HG03565 (cell line): ENCODE measurements at regions not wholly inside any gene's neighbourhood (a gene's known extent, or its start where the extent isn't known, plus 50 kb on each side); places are given as distances from the start of the nearest gene placed in this dataset.

Experiments used
- ATAC-seq: cut with Tn5 transposase; IDR thresholded peaks from one replicate; pipeline ENCODE4 v1.9.1; 2021; ENCODE audit warnings: mild to moderate bottlenecking, moderate library complexity; ENCODE audit not compliant: unreplicated experiment

- no peak for ATAC-seq
Measured at GRCh38 chr20:20888936-20889335, 176.5 kb upstream of the RALGAPA2 start.

- ATAC-seq: no peak
Measured at GRCh38 chr20:20888266-20888656, 175.8 kb upstream of the RALGAPA2 start.

GRCh38 chr20:20887593-20888265 lies 175.3 kb upstream of the RALGAPA2 start:
- ATAC-seq: no peak

GRCh38 chr20:20881808-20882207 lies 169.4 kb upstream of the RALGAPA2 start:
- ATAC-seq: no peak

GRCh38 chr20:20877079-20877478 lies 164.6 kb upstream of the RALGAPA2 start:
- ATAC-seq: no peak

- no peak for ATAC-seq
Measured at GRCh38 chr20:20875716-20876115, 163.3 kb upstream of the RALGAPA2 start.

- no peak for ATAC-seq
Measured at GRCh38 chr20:20872428-20872827, 160.0 kb upstream of the RALGAPA2 start.

- no peak for ATAC-seq
Measured at GRCh38 chr20:20869161-20869775, 156.8 kb upstream of the RALGAPA2 start.

- no peak for ATAC-seq
Measured at GRCh38 chr20:20864351-20865096, 152.1 kb upstream of the RALGAPA2 start.

GRCh38 chr20:20860078-20860806 lies 147.8 kb upstream of the RALGAPA2 start:
- ATAC-seq: peak; percentile 83

GRCh38 chr20:20859510-20859909 lies 147.1 kb upstream of the RALGAPA2 start:
- no peak for ATAC-seq

GRCh38 chr20:20856956-20857355 lies 144.5 kb upstream of the RALGAPA2 start:
- ATAC-seq: no peak

- ATAC-seq: no peak
Measured at GRCh38 chr20:20856306-20856705, 143.9 kb upstream of the RALGAPA2 start.

GRCh38 chr20:20851385-20851784 lies 138.9 kb upstream of the RALGAPA2 start:
- ATAC-seq: no peak

GRCh38 chr20:20850407-20850806 lies 138.0 kb upstream of the RALGAPA2 start:
- no peak for ATAC-seq

- no peak for ATAC-seq
Measured at GRCh38 chr20:20849161-20849560, 136.7 kb upstream of the RALGAPA2 start.

- no peak for ATAC-seq
Measured at GRCh38 chr20:20847814-20848213, 135.4 kb upstream of the RALGAPA2 start.

- no peak for ATAC-seq
Measured at GRCh38 chr20:20843982-20844381, 131.5 kb upstream of the RALGAPA2 start.

- ATAC-seq: no peak
Measured at GRCh38 chr20:20839771-20840170, 127.3 kb upstream of the RALGAPA2 start.

GRCh38 chr20:20837574-20838021 lies 125.2 kb upstream of the RALGAPA2 start:
- ATAC-seq: no peak

- no peak for ATAC-seq
Measured at GRCh38 chr20:20836836-20837235, 124.4 kb upstream of the RALGAPA2 start.
